GM12878 (cell line): ENCODE measurements at regions not wholly inside any gene's neighbourhood (a gene's known extent, or its start where the extent isn't known, plus 50 kb on each side); places are given as distances from the start of the nearest gene placed in this dataset.

ENCODE experiments used
- ATAC-seq: fragments of 200-7000 bp; cut with Tn5 transposase; 3 replicates; pipeline ENCODE4 v1.9.1; 2020; ENCODE audit warnings: mild to moderate bottlenecking, moderate library complexity
- BruUV-seq: library from RNA; stranded (reverse); fragments of 400-500 nt; replicated peaks from 2 replicates; lab custom pipeline; 2021; lab: Mats Ljungman, UMichigan
- CTCF ChIA-PET: fragments of 300-600 bp; sonication (Branson Sonifier 250); formaldehyde crosslinking; extraction: SDS; loops from one replicate; lab custom pipeline; 2021; ENCODE audit warnings: inconsistent platforms; lab: Yijun Ruan, JAX
- POLR2A ChIA-PET: fragments of 350-600 bp; formaldehyde crosslinking; extraction: SDS; loops from one replicate; lab custom pipeline; 2021; ENCODE audit warnings: inconsistent platforms; lab: Charles Lee
- RAD21 ChIA-PET: fragments of 300-600 bp; sonication (Branson Sonifier 250); formaldehyde crosslinking; loops from one replicate; lab custom pipeline; 2023; ENCODE audit warnings: antibody characterized with exemption; ENCODE audit not compliant: unreplicated experiment; lab: Charles Lee
- SMC1A ChIA-PET: fragments of 300-600 bp; sonication (Branson Sonifier 250); formaldehyde crosslinking; loops from one replicate; lab custom pipeline; 2023; ENCODE audit not compliant: unreplicated experiment, uncharacterized antibody; lab: Charles Lee
- DNase-seq: peaks from one replicate; pipeline ENCODE4 v3.0.0-alpha.2; 2011; ENCODE audit warnings: low read depth, low spot score
- FAIRE-seq: peaks from 3 replicates; lab custom pipeline; 2011; peaks lifted over from hg19 to GRCh38; lab: Jason Lieb, UNC
- H2AFZ ChIP-seq: 2 replicates; pipeline ENCODE4 v1.6.0; 2011; ENCODE audit warnings: low read depth, low read length, control low read depth; ENCODE audit not compliant: control insufficient read depth
- H3K27ac ChIP-seq: 2 replicates; pipeline ENCODE4 v1.5.1; 2011; ENCODE audit warnings: control low read depth; ENCODE audit not compliant: control insufficient read depth, insufficient read depth
- H3K27me3 ChIP-seq, 2 experiments: replicated peaks in 1 of 2; 2 replicates each; pipeline versions ENCODE4 v1.6.0 to v1.6.1; 2011; ENCODE audit warnings: low read length in 1 of 2; ENCODE audit not compliant: control insufficient read depth in 2 of 2, insufficient read depth in 2 of 2
- H3K36me3 ChIP-seq, 2 experiments: 2 replicates each; pipeline ENCODE4 v1.5.1; 2011; ENCODE audit warnings: low read length in 1 of 2; ENCODE audit not compliant: control insufficient read depth in 2 of 2, insufficient read depth in 2 of 2
- H3K4me1 ChIP-seq: 2 replicates; pipeline ENCODE4 v1.6.1; 2011; ENCODE audit warnings: mild to moderate bottlenecking, low read length, moderate library complexity, mixed read lengths; ENCODE audit not compliant: control insufficient read depth, insufficient read depth
- H3K4me2 ChIP-seq: 2 replicates; pipeline ENCODE4 v1.6.0; 2011; ENCODE audit warnings: control low read depth; ENCODE audit not compliant: control insufficient read depth, insufficient read depth
- H3K4me3 ChIP-seq: fragments of 200-600 bp; sonication (generic); 2 replicates; pipeline ENCODE4 v1.5.1; 2016
- H3K79me2 ChIP-seq: 2 replicates; pipeline ENCODE4 v1.6.0; 2011; ENCODE audit warnings: low read length; ENCODE audit not compliant: control insufficient read depth, insufficient read depth
- H3K9ac ChIP-seq: 2 replicates; pipeline ENCODE4 v1.8.0; 2011; ENCODE audit warnings: low read length, control low read depth, mixed read lengths; ENCODE audit not compliant: control insufficient read depth, insufficient read depth
- H3K9me3 ChIP-seq: replicated peaks from 3 replicates; pipeline ENCODE4 v1.5.1; 2011; ENCODE audit warnings: mild to moderate bottlenecking, low read length; ENCODE audit not compliant: control insufficient read depth, insufficient read depth
- H4K20me1 ChIP-seq: 2 replicates; pipeline ENCODE4 v1.6.0; 2011; ENCODE audit not compliant: control insufficient read depth, insufficient read depth
- BACH1 ChIP-seq: fragments of 450-650 bp; IDR thresholded peaks from 2 replicates; pipeline ENCODE4 v1.6.1; 2017; ENCODE audit warnings: mild to moderate bottlenecking, borderline replicate concordance
- BCL11A ChIP-seq: IDR thresholded peaks from 2 replicates; pipeline ENCODE4 v1.6.1; 2011; ENCODE audit warnings: low read depth, low read length
- CBFB ChIP-seq: IDR thresholded peaks from 2 replicates; pipeline ENCODE4 v1.6.1; 2016; ENCODE audit warnings: antibody characterized with exemption, low read depth
- CBX5 ChIP-seq: sonication (generic); IDR thresholded peaks from 2 replicates; pipeline ENCODE4 v1.6.1; 2016; ENCODE audit warnings: low read depth, moderate library complexity, mild to moderate bottlenecking, inconsistent platforms
- EGR1 ChIP-seq, 2 experiments: IDR thresholded peaks; 1 replicate in 1 of 2; 2 replicates in 1 of 2; pipeline ENCODE4 v1.6.1; 2011 to 2012; ENCODE audit warnings: low read depth in 2 of 2, low read length in 2 of 2, borderline replicate concordance in 1 of 2, mild to moderate bottlenecking in 1 of 2, moderate library complexity in 1 of 2
- ETV6 ChIP-seq, 2 experiments: fragments of 450-650 bp in 1 of 2; IDR thresholded peaks in 1 of 2; conservative IDR thresholded peaks in 1 of 2; 2 replicates each; pipeline ENCODE4 v1.6.1; 2014; ENCODE audit warnings: antibody characterized with exemption in 1 of 2, borderline replicate concordance in 1 of 2, low read depth in 1 of 2, mild to moderate bottlenecking in 1 of 2, moderate library complexity in 1 of 2
- EZH2 ChIP-seq: IDR thresholded peaks from 2 replicates; pipeline ENCODE4 v1.6.1; 2012; ENCODE audit warnings: low read depth, mild to moderate bottlenecking, control low read depth, inconsistent platforms, low read length, borderline replicate concordance; ENCODE audit not compliant: control insufficient read depth
- GABPA ChIP-seq: IDR thresholded peaks from 2 replicates; pipeline ENCODE4 v1.6.1; 2014; ENCODE audit warnings: antibody characterized with exemption, low read depth, mild to moderate bottlenecking, inconsistent platforms
- IRF4 ChIP-seq: IDR thresholded peaks from 2 replicates; pipeline ENCODE4 v1.6.1; 2011; ENCODE audit warnings: low read depth, low read length
- JUND ChIP-seq: IDR thresholded peaks from 2 replicates; pipeline ENCODE4 v1.6.1; 2012; ENCODE audit warnings: low read depth, mild to moderate bottlenecking, low read length, improper control_type of control experiment, moderate library complexity
- KDM1A ChIP-seq: fragments of 200-600 bp; sonication (generic); IDR thresholded peaks from 2 replicates; pipeline ENCODE4 v1.6.1; 2016; ENCODE audit warnings: borderline replicate concordance
- NFXL1 ChIP-seq: fragments of 450-650 bp; IDR thresholded peaks from 2 replicates; pipeline ENCODE4 v1.6.1; 2017; ENCODE audit warnings: antibody characterized with exemption, mild to moderate bottlenecking, borderline replicate concordance
- NFYB ChIP-seq: IDR thresholded peaks from 2 replicates; pipeline ENCODE4 v1.6.1; 2011; ENCODE audit warnings: low read depth, mild to moderate bottlenecking, low read length, improper control_type of control experiment, moderate library complexity; ENCODE audit not compliant: insufficient read depth
- NR2F1 ChIP-seq: fragments of 450-650 bp; conservative IDR thresholded peaks from 2 replicates; pipeline ENCODE4 v1.6.1; 2017; ENCODE audit warnings: mild to moderate bottlenecking
- SMAD5 ChIP-seq: IDR thresholded peaks from 2 replicates; pipeline ENCODE4 v1.6.1; 2016; ENCODE audit warnings: antibody characterized with exemption, low read depth
- SP1 ChIP-seq: IDR thresholded peaks from one replicate; pipeline ENCODE4 v1.6.1; 2011; ENCODE audit warnings: low read depth, low read length
- ZBED1 ChIP-seq: IDR thresholded peaks from 2 replicates; pipeline ENCODE4 v1.6.1; 2016; ENCODE audit warnings: borderline replicate concordance
- WGBS: methylation state at CpG from one replicate; pipeline ENCODE4 v1.1.6; 2016; ENCODE audit warnings: low lambda C conversion rate; ENCODE audit not compliant: insufficient replicate concordance, insufficient coverage; ENCODE audit errors: missing lambda C conversion rate; 5-methylcytosine and 5-hydroxymethylcytosine counted together
- in situ Hi-C: fragments of 300-500 bp; cut with MboI; formaldehyde crosslinking; loops from 9 replicates; pipeline ENCODE4 v1.14.3; 2018; ENCODE audit warnings: mixed read lengths
- intact Hi-C: fragments of 100-400 bp; cut with micrococcal nuclease; formaldehyde crosslinking; loops from one replicate; pipeline ENCODE4 v1.14.2; 2022; ENCODE audit not compliant: unreplicated experiment
- TF ChIP-seq, protein P1 (sequence below): fragments of 450-650 bp; formaldehyde crosslinking; IDR thresholded peaks from 2 replicates; pipeline ENCODE4 v1.4.0; 2022; ENCODE audit warnings: mild to moderate bottlenecking, moderate library complexity

DNA sequence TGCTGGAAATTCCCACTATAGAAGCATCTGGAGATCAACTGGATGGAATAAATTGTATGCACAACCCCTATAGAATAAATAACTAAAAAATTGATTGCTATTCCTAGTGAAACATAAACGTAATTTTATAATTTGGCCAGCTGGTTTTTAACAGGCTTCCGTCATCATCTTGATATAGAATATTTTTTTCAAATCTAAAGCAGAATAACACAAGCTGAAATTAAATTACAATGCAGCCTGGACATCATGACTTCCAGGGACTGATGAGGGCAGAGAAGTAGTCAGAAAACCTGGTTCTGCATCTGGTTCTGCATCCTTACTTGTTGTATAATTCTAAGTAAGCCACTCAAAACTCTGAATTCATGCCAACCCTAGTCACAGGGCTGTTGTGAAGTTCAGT, 146.1 kb downstream of the MEX3B start:
- in situ Hi-C loops, result no loop called here
- FAIRE-seq, result no peak

DNA sequence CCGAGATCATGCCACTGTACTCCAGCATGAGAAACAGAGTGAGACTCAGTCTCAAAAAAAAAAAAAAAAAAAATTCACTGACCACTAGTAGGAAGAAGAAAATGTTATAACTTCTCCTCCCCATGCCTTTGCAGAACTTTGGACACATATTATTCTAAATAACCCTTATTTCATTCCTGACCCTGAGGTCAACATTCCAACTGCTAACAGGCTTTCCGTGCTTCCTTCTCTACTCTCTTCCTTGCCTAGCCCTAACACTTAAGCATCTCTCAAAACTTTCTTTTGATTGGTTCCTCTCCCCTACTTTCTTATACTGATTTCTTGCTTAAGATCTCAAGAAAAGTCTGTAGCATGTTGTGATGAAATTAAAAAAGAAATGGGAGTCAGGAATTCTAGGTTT, 146.8 kb downstream of the MEX3B start:
- CTCF ChIA-PET, result no interaction called here
- Histone ChIP-seq H3K4me2 (no peak overlapping the region), H3K4me3 (no peak overlapping the region), H3K79me2 (no peaks in the 10 kb centered on the region), H3K36me3 (no peaks in the 10 kb centered on the region), H4K20me1 (no peaks in the 10 kb centered on the region), H3K27me3 (no peaks in the 10 kb centered on the region), H3K9me3 (no peaks in the 10 kb centered on the region), H3K4me1 (no peaks in the 10 kb centered on the region), H3K27ac (no peak overlapping the region), H2AFZ (no peak overlapping the region), H3K9ac (no peak overlapping the region)
- in situ Hi-C loops, result no loop called here
- WGBS, result 0% methylated on average over 2 of the region's 2 CpGs
- no peak for ATAC-seq
- no peak for FAIRE-seq
- POLR2A ChIA-PET, result no interaction called here
- intact Hi-C loops, result no loop called here
- no peak for DNase-seq
- no TSS peak for BruUV-seq
- SMC1A ChIA-PET, result interaction anchor here (1.1 kb wide), 1 partner anchor 259 kb away, joined by 3 read pairs; no protein-coding TSS in a partner anchor
- RAD21 ChIA-PET, result no interaction called here
- TF ChIP-seq CBX5 (no peak), CBFB (no peak), KDM1A (no peak), NFYB (no peak), NR2F1 (no peak), GABPA (no peak), ETV6 (conservative IDR thresholded peaks at IDR 0.05 in 1 of 2, IDR thresholded peaks at IDR 0.05 in 1 of 2; ENCODE audit: borderline replicate concordance in 1 of 2, low read depth in 1 of 2) (no peak), IRF4 (no peak), ZBED1 (no peak), NFXL1 (no peak), BACH1 (no peak)
- TF ChIP-seq, protein P1, sequence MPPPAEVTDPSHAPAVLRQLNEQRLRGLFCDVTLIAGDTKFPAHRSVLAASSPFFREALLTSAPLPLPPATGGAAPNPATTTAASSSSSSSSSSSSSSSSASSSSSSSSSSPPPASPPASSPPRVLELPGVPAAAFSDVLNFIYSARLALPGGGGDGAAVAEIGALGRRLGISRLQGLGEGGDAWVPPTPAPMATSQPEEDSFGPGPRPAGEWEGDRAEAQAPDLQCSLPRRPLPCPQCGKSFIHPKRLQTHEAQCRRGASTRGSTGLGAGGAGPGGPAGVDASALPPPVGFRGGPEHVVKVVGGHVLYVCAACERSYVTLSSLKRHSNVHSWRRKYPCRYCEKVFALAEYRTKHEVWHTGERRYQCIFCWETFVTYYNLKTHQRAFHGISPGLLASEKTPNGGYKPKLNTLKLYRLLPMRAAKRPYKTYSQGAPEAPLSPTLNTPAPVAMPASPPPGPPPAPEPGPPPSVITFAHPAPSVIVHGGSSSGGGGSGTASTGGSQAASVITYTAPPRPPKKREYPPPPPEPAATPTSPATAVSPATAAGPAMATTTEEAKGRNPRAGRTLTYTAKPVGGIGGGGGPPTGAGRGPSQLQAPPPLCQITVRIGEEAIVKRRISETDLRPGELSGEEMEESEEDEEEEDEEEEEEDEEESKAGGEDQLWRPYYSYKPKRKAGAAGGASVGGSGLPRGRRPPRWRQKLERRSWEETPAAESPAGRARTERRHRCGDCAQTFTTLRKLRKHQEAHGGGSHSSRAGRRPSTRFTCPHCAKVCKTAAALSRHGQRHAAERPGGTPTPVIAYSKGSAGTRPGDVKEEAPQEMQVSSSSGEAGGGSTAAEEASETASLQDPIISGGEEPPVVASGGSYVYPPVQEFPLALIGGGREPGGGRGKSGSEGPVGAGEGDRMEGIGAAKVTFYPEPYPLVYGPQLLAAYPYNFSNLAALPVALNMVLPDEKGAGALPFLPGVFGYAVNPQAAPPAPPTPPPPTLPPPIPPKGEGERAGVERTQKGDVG, result no peak
- TF ChIP-seq, all 136 proteins: peak for 0

More for the DNA sequence above, 146.1 kb downstream of the MEX3B start:
- Histone ChIP-seq H4K20me1 (no peaks in the 10 kb centered on the region), H3K4me1 (no peaks in the 10 kb centered on the region), H3K79me2 (no peaks in the 10 kb centered on the region), H3K4me2 (no peak overlapping the region), H3K27me3 (no peaks in the 10 kb centered on the region), H3K27ac (no peak overlapping the region), H3K9ac (no peak overlapping the region), H3K4me3 (no peak overlapping the region), H2AFZ (no peak overlapping the region), H3K36me3 (no peaks in the 10 kb centered on the region), H3K9me3 (no peaks in the 10 kb centered on the region)
- ChIA-PET POLR2A (no interaction called here), CTCF (no interaction called here), SMC1A (interaction anchor here (1.1 kb wide), 1 partner anchor 259 kb away, joined by 3 read pairs; no protein-coding TSS in a partner anchor), RAD21 (no interaction called here)
- TF ChIP-seq EZH2 (no peak), SMAD5 (no peak), SP1 (no peak), BCL11A (no peak), JUND (no peak), EGR1 (IDR thresholded peaks at IDR 0.05; ENCODE audit: borderline replicate concordance in 1 of 2, low read depth in 2 of 2, low read length in 2 of 2) (no peak)
- intact Hi-C loops, result no loop called here
- no peak for ATAC-seq
- BruUV-seq, result no TSS peak
- DNase-seq, result no peak
- 47% methylated on average over 2 of the region's 2 CpGs for WGBS
